ENCODE measurements at regions not wholly inside any gene's neighbourhood (a gene's known extent, or its start where the extent isn't known, plus 50 kb on each side); places are given as distances from the start of the nearest gene placed in this dataset.
"Not testable (repeated sequence)": the region's sequence is repeated elsewhere in the genome, so short reads cannot be mapped to it uniquely, and the experiment has no call there.

GRCh38 chrX:65588795-65589194 is 54.2 kb upstream of the LAS1L start:
- Histone ChIP-seq H3K4me3 (peak overlapping the region; percentile 58), H3K27ac (peak overlapping the region in 1 of 2 donors; percentile 76)
- DNase-seq (ENCODE audit: low spot score): peak; percentile 53
- TF ChIP-seq CTCF (IDR thresholded peaks at IDR 0.05): no peak

GRCh38 chrX:65587616-65588526 is 53.3 kb upstream of the LAS1L start:
- peak; percentile 80 for DNase-seq (ENCODE audit: low spot score)
- peak overlapping the region; percentile 18 to 76 for H3K27ac ChIP-seq
- peak overlapping the region; percentile 58 for H3K4me3 ChIP-seq
- no peak for TF ChIP-seq CTCF (IDR thresholded peaks at IDR 0.05)

- DNase-seq (ENCODE audit: low spot score): peak; percentile 53
- H3K4me3 ChIP-seq: no peak overlapping the region
- H3K27ac ChIP-seq: no peak overlapping the region
- no peak for TF ChIP-seq CTCF (IDR thresholded peaks at IDR 0.05)
Measured at GRCh38 chrX:65586491-65586890, 51.9 kb upstream of the LAS1L start.

- not testable (repeated sequence) for H3K27ac ChIP-seq; H3K4me3 ChIP-seq; DNase-seq (ENCODE audit: low spot score)
Measured at GRCh38 chrX:65585226-65585625, 50.6 kb upstream of the LAS1L start.

All from coronary artery (tissue), 2 donors.